SK-N-SH treated with all-trans-retinoic acid at 6 μM for 48 hours (cell line): ENCODE measurements at regions not wholly inside any gene's neighbourhood (a gene's known extent, or its start where the extent isn't known, plus 50 kb on each side); places are given as distances from the start of the nearest gene placed in this dataset.
"Not testable (repeated sequence)": the region's sequence is repeated elsewhere in the genome, so short reads cannot be mapped to it uniquely, and the experiment has no call there.

Source experiments
- ATAC-seq: fragments of 200-7000 bp; cut with Tn5 transposase; 3 replicates; pipeline ENCODE4 v1.9.1; 2020; ENCODE audit warnings: mild to moderate bottlenecking, moderate library complexity
- ARNTL ChIP-seq: fragments of 450-650 bp; formaldehyde crosslinking; IDR thresholded peaks from 2 replicates; pipeline ENCODE4 v1.5.0; 2020; ENCODE audit warnings: low read depth, mild to moderate bottlenecking, moderate library complexity, borderline replicate concordance
- BACH2 ChIP-seq: fragments of 250-450 bp; sonication (Bioruptor Pico); IDR thresholded peaks from 2 replicates; pipeline ENCODE4 v1.9.0; 2021; ENCODE audit warnings: mild to moderate bottlenecking, borderline replicate concordance
- CSDC2 ChIP-seq: fragments of 250-450 bp; sonication (Bioruptor Pico); IDR thresholded peaks from 2 replicates; pipeline ENCODE4 v1.5.0; 2020; ENCODE audit warnings: mild to moderate bottlenecking, moderate library complexity
- CSRNP3 ChIP-seq: fragments of 250-450 bp; sonication (Bioruptor Pico); IDR thresholded peaks from 2 replicates; pipeline ENCODE4 v1.5.1; 2021; ENCODE audit warnings: mild to moderate bottlenecking, moderate library complexity
- ESRRG ChIP-seq: fragments of 250-450 bp; sonication (Bioruptor Pico); IDR thresholded peaks from 2 replicates; pipeline ENCODE4 v1.6.1; 2021; ENCODE audit warnings: mild to moderate bottlenecking
- ISL1 ChIP-seq: fragments of 250-450 bp; sonication (Bioruptor Pico); IDR thresholded peaks from 2 replicates; pipeline ENCODE4 v2.1.2; 2022; ENCODE audit warnings: mild to moderate bottlenecking, moderate library complexity
- OSR1 ChIP-seq: fragments of 250-450 bp; sonication (Bioruptor Pico); IDR thresholded peaks from 2 replicates; pipeline ENCODE4 v1.8.0; 2022; ENCODE audit warnings: moderate library complexity, mild to moderate bottlenecking, inconsistent platforms
- PATZ1 ChIP-seq: fragments of 250-450 bp; sonication (Bioruptor Pico); IDR thresholded peaks from 2 replicates; pipeline ENCODE4 v1.8.0; 2020; ENCODE audit warnings: mild to moderate bottlenecking, moderate library complexity, borderline replicate concordance
- POU6F1 ChIP-seq: fragments of 250-450 bp; sonication (Bioruptor Pico); IDR thresholded peaks from 2 replicates; pipeline ENCODE4 v1.8.0; 2021; ENCODE audit warnings: low read depth, mild to moderate bottlenecking, moderate library complexity, borderline replicate concordance
- PPARA ChIP-seq: fragments of 250-450 bp; sonication (Bioruptor Pico); IDR thresholded peaks from 2 replicates; pipeline ENCODE4 v1.5.0; 2020; ENCODE audit warnings: mild to moderate bottlenecking, borderline replicate concordance
- RARB ChIP-seq: fragments of 250-450 bp; sonication (Bioruptor Pico); IDR thresholded peaks from 2 replicates; pipeline ENCODE4 v1.8.0; 2021; ENCODE audit warnings: mild to moderate bottlenecking, moderate library complexity
- SNAI2 ChIP-seq: fragments of 250-450 bp; sonication (Bioruptor Pico); IDR thresholded peaks from 2 replicates; pipeline ENCODE4 v1.5.0; 2020; ENCODE audit warnings: mild to moderate bottlenecking, moderate library complexity
- TCF4 ChIP-seq: fragments of 250-450 bp; sonication (Bioruptor Pico); IDR thresholded peaks from 2 replicates; pipeline ENCODE4 v1.8.0; 2021; ENCODE audit warnings: mild to moderate bottlenecking, moderate library complexity, borderline replicate concordance
- TOX ChIP-seq: fragments of 250-450 bp; sonication (Bioruptor Pico); IDR thresholded peaks from 2 replicates; pipeline ENCODE4 v1.8.0; 2021; ENCODE audit warnings: mild to moderate bottlenecking, moderate library complexity, borderline replicate concordance
- ZC3H10 ChIP-seq: fragments of 250-450 bp; sonication (Bioruptor Pico); IDR thresholded peaks from 2 replicates; pipeline ENCODE4 v1.5.1; 2021; ENCODE audit warnings: mild to moderate bottlenecking, moderate library complexity
- ZFP3 ChIP-seq: fragments of 250-450 bp; sonication (Bioruptor Pico); IDR thresholded peaks from 2 replicates; pipeline ENCODE4 v1.5.0; 2020; ENCODE audit warnings: mild to moderate bottlenecking, moderate library complexity
- ZFP30 ChIP-seq: fragments of 450-650 bp; formaldehyde crosslinking; IDR thresholded peaks from 2 replicates; pipeline ENCODE4 v1.5.0; 2022; ENCODE audit warnings: mild to moderate bottlenecking, moderate library complexity
- ZNF565 ChIP-seq: fragments of 450-650 bp; formaldehyde crosslinking; conservative IDR thresholded peaks from 2 replicates; pipeline ENCODE4 v1.5.0; 2020; ENCODE audit warnings: low read depth, mild to moderate bottlenecking, moderate library complexity
- ZNF70 ChIP-seq: fragments of 450-650 bp; formaldehyde crosslinking; IDR thresholded peaks from 2 replicates; pipeline ENCODE4 v1.5.0; 2020; ENCODE audit warnings: mild to moderate bottlenecking, moderate library complexity
- ZNF8 ChIP-seq: fragments of 450-650 bp; formaldehyde crosslinking; IDR thresholded peaks from 2 replicates; pipeline ENCODE4 v1.5.0; 2020; ENCODE audit warnings: mild to moderate bottlenecking, moderate library complexity

- TF ChIP-seq ZNF8 (CRISPR knock-in tag), result no peak
- no peak for TF ChIP-seq TOX
- TF ChIP-seq PATZ1 (CRISPR knock-in tag), result no peak
- no peak for TF ChIP-seq RARB (CRISPR knock-in tag)
Measured at GRCh38 chr3:181932039-181932438, 220.3 kb downstream of the SOX2 start (continued).

- no peak for TF ChIP-seq ZFP30 (CRISPR knock-in tag)
- no peak for TF ChIP-seq POU6F1 (CRISPR knock-in tag)
- no peak for TF ChIP-seq PPARA (CRISPR knock-in tag)
- TF ChIP-seq SNAI2 (CRISPR knock-in tag), result no peak
- no peak for TF ChIP-seq CSRNP3 (CRISPR knock-in tag)
- TF ChIP-seq TCF4 (CRISPR knock-in tag), result no peak
- TF ChIP-seq ESRRG, result no peak
- TF ChIP-seq PATZ1 (CRISPR knock-in tag), result no peak
- TF ChIP-seq ZC3H10 (CRISPR knock-in tag), result no peak
- no peak for TF ChIP-seq ZNF565
- TF ChIP-seq CSDC2 (CRISPR knock-in tag), result no peak
- no peak for TF ChIP-seq TOX
- TF ChIP-seq, all 23 proteins: peak for 0
- no peak for ATAC-seq
Measured at GRCh38 chr3:181933052-181933618, 221.4 kb downstream of the SOX2 start.

GRCh38 chr3:181935915-181936314, 224.2 kb downstream of the SOX2 start:
- ATAC-seq, result no peak
- no peak for TF ChIP-seq ZNF8 (CRISPR knock-in tag)
- TF ChIP-seq SNAI2 (CRISPR knock-in tag), result no peak

GRCh38 chr3:181936774-181937173, 225.0 kb downstream of the SOX2 start:
- no peak for ATAC-seq
- TF ChIP-seq TOX (no peak), ZNF565 (no peak), CSDC2 (CRISPR knock-in tag) (no peak), ZFP3 (no peak), PATZ1 (CRISPR knock-in tag) (no peak), ISL1 (CRISPR knock-in tag) (no peak), BACH2 (no peak), OSR1 (no peak), CSRNP3 (CRISPR knock-in tag) (no peak), TCF4 (CRISPR knock-in tag) (no peak), POU6F1 (CRISPR knock-in tag) (no peak), ZNF70 (CRISPR knock-in tag) (no peak), ZNF8 (CRISPR knock-in tag) (no peak), ARNTL (no peak)

GRCh38 chr3:181938580-181938979, 226.9 kb downstream of the SOX2 start:
- not testable (repeated sequence) for ATAC-seq
